Gastrocnemius medialis (tissue), 4 donors: ENCODE measurements at regions not wholly inside any gene's neighbourhood (a gene's known extent, or its start where the extent isn't known, plus 50 kb on each side); places are given as distances from the start of the nearest gene placed in this dataset.
A peak's percentile ranks its signal among the peaks of the same experiment; 100 is the strongest.

Experiments
- ATAC-seq, 2 donors: fragments of 150-250 bp; one replicate each; pipeline ENCODE4 v1.9.1; 2016
- DNase-seq, 2 donors: peaks; one replicate each; pipeline ENCODE4 v3.0.0-alpha.2; 2019
- H3K27ac ChIP-seq, 4 donors: fragments of 200-600 bp; sonication (generic); 1 replicate in 1 of 4; 2 replicates in 3 of 4; pipeline ENCODE4 v1.5.1; 2016 to 2018; ENCODE audit warnings: mild to moderate bottlenecking in 2 of 4, moderate library complexity in 1 of 4
- H3K27me3 ChIP-seq, 3 donors: fragments of 200-600 bp; sonication (generic) in 2 of 3; 1 replicate in 1 of 3; 2 replicates in 2 of 3; pipeline versions ENCODE4 v1.5.1 to v1.6.0; 2016 to 2019; ENCODE audit warnings: mild to moderate bottlenecking in 1 of 3, moderate library complexity in 1 of 3
- H3K36me3 ChIP-seq, 2 donors: fragments of 200-600 bp; sonication (generic) in 1 of 2; one replicate each; pipeline ENCODE4 v1.5.1; 2017 to 2018
- H3K4me1 ChIP-seq, 2 donors: fragments of 200-600 bp; sonication (generic) in 1 of 2; one replicate each; pipeline ENCODE4 v1.5.1; 2016 to 2017; ENCODE audit warnings: mild to moderate bottlenecking in 2 of 2
- H3K4me3 ChIP-seq, 4 donors: fragments of 200-600 bp; sonication (generic) in 3 of 4; 1 replicate in 1 of 4; 2 replicates in 3 of 4; pipeline ENCODE4 v1.5.1; 2016 to 2019; ENCODE audit warnings: mild to moderate bottlenecking in 2 of 4
- H3K9me3 ChIP-seq, 3 donors: fragments of 200-600 bp; sonication (generic) in 2 of 3; 1 replicate in 1 of 3; 2 replicates in 2 of 3; pipeline ENCODE4 v1.5.1; 2016 to 2019
- CTCF ChIP-seq, 5 experiments: fragments of 450-650 bp in 3 of 5; fragments of 200-600 bp in 2 of 5; sonication (generic) in 2 of 5; IDR thresholded peaks in 4 of 5; conservative IDR thresholded peaks in 1 of 5; 1 replicate in 4 of 5; 2 replicates in 1 of 5; pipeline ENCODE4 v1.5.1; 2016 to 2019; ENCODE audit warnings: antibody characterized with exemption in 5 of 5, mild to moderate bottlenecking in 3 of 5, moderate library complexity in 3 of 5
- POLR2A ChIP-seq, 2 donors: fragments of 450-650 bp; IDR thresholded peaks; one replicate each; pipeline ENCODE4 v1.6.1; 2017; ENCODE audit warnings: antibody characterized with exemption in 2 of 2, mild to moderate bottlenecking in 2 of 2, moderate library complexity in 2 of 2
- in situ Hi-C, 4 donors: fragments of 200-750 bp; cut with MboI; loops; one replicate each; pipeline versions ENCODE4 v1.15.0 to v1.8.0; 2017; ENCODE audit warnings: low sequenced_read_pairs in 4 of 4
- intact Hi-C: fragments of 100-400 bp; cut with DNase I; formaldehyde crosslinking; loops from one replicate; pipeline ENCODE4 v1.15.1; 2023; ENCODE audit warnings: low total_unique reads

- no peak overlapping the region for H3K4me3 ChIP-seq
- TF ChIP-seq POLR2A (IDR thresholded peaks at IDR 0.05) (no peak), CTCF (IDR thresholded peaks at IDR 0.05 in 4 of 5, conservative IDR thresholded peaks at IDR 0.05 in 1 of 5) (no peak)
- in situ Hi-C loops (no loop called here), intact Hi-C loops (no loop called here)
- DNase-seq (no peak), ATAC-seq (no peak)
- H3K27me3 ChIP-seq: peaks cover 0 to 4% (median 0%) of the 10 kb centered on the region in 3 donors
- H3K4me1 ChIP-seq: no peaks in the 10 kb centered on the region
- H3K27ac ChIP-seq: no peak overlapping the region
- H3K36me3 ChIP-seq: no peaks in the 10 kb centered on the region
- no peaks in the 10 kb centered on the region for H3K9me3 ChIP-seq
Observed at GRCh38 chr22:47329727-47330650, 567.5 kb downstream of the TBC1D22A start.

- intact Hi-C loops: no loop called here
- peak in 1 of 2 donors; percentile 47 for ATAC-seq
- no peak for DNase-seq
Observed at GRCh38 chr22:47328550-47329243, 566.2 kb downstream of the TBC1D22A start.

GRCh38 chr22:47327241-47327640 lies 564.8 kb downstream of the TBC1D22A start:
- intact Hi-C loops: no loop called here
- Histone ChIP-seq H3K9me3 (no peaks in the 10 kb centered on the region), H3K27ac (no peak overlapping the region), H3K27me3 (peaks cover 0 to 4% (median 0%) of the 10 kb centered on the region in 3 donors), H3K4me1 (no peaks in the 10 kb centered on the region), H3K36me3 (no peaks in the 10 kb centered on the region), H3K4me3 (no peak overlapping the region)
- no peak for ATAC-seq
- no peak for DNase-seq
- in situ Hi-C loops: no loop called here
- TF ChIP-seq CTCF (IDR thresholded peaks at IDR 0.05 in 4 of 5, conservative IDR thresholded peaks at IDR 0.05 in 1 of 5): no peak
- no peak for TF ChIP-seq POLR2A (IDR thresholded peaks at IDR 0.05)

More at GRCh38 chr22:47328550-47329243, 566.2 kb downstream of the TBC1D22A start:
- H3K4me3 ChIP-seq: no peak overlapping the region
- peaks cover 0 to 4% (median 0%) of the 10 kb centered on the region in 3 donors for H3K27me3 ChIP-seq
- TF ChIP-seq CTCF (IDR thresholded peaks at IDR 0.05 in 4 of 5, conservative IDR thresholded peaks at IDR 0.05 in 1 of 5) (no peak), POLR2A (IDR thresholded peaks at IDR 0.05) (no peak)
- H3K9me3 ChIP-seq: no peaks in the 10 kb centered on the region
- H3K36me3 ChIP-seq: no peaks in the 10 kb centered on the region
- no peak overlapping the region for H3K27ac ChIP-seq
- no peaks in the 10 kb centered on the region for H3K4me1 ChIP-seq
- in situ Hi-C loops: no loop called here

- intact Hi-C loops (no loop called here), in situ Hi-C loops (no loop called here)
- Histone ChIP-seq H3K4me1 (no peaks in the 10 kb centered on the region), H3K27ac (no peak overlapping the region), H3K27me3 (peaks cover 0 to 4% (median 0%) of the 10 kb centered on the region in 3 donors), H3K4me3 (no peak overlapping the region), H3K9me3 (no peaks in the 10 kb centered on the region), H3K36me3 (no peaks in the 10 kb centered on the region)
- TF ChIP-seq POLR2A (IDR thresholded peaks at IDR 0.05) (no peak), CTCF (IDR thresholded peaks at IDR 0.05 in 4 of 5, conservative IDR thresholded peaks at IDR 0.05 in 1 of 5) (no peak)
- ATAC-seq: no peak
- DNase-seq: no peak
Observed at GRCh38 chr22:47325249-47325648, 562.8 kb downstream of the TBC1D22A start.
